ENCODE measurements at regions not wholly inside any gene's neighbourhood (a gene's known extent, or its start where the extent isn't known, plus 50 kb on each side); places are given as distances from the start of the nearest gene placed in this dataset.

DNA sequence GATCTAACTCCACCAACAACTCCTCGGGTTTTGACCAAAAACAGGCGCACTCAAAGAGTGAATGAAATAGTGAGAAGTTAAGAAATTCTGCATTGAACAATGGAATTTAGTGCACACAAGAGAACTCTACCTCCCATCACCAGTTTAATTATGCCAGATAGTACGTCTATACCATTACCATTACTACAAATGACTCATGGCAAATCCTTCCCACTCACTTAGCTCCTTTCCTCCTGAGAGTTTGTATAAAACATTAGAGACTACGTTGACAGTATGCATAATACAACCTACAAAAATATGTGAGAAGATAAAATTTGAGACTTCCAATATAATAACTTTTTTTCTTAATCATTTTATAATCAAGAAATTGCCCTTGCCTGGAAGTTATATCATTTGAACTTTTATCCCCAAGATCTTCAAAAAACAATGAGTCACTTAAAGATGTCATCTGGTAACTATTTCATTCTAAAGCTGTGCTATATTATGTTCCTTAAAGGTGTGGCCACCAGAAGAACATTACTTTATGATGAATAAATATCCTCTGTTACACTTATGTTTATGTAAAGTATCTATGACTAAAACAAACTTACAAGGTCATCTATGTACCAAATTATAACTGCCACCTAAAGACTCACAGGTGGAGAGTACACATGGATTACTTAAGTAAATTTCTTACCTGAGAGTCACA lies 297.9 kb upstream of the PTGER4 start:
- no peak overlapping the region for H3K9ac ChIP-seq (ENCODE audit: extremely low read depth, insufficient read length, low read length)
- H2AK5ac ChIP-seq (ENCODE audit: insufficient read length, low read length), result no peak overlapping the region
- H2BK20ac ChIP-seq (ENCODE audit: low read depth, low read length, poor library complexity, severe bottlenecking), result no peak overlapping the region
- no peaks in the 10 kb centered on the region for H4K20me1 ChIP-seq (ENCODE audit: control insufficient read depth, insufficient read depth, insufficient read length)
- H2AFZ ChIP-seq (ENCODE audit: low read length), result no peak overlapping the region
- no peak overlapping the region for H3K23ac ChIP-seq (ENCODE audit: insufficient read length, low read depth, low read length)
- no peaks in the 10 kb centered on the region for H3K27me3 Mint-ChIP-seq (ENCODE audit: low read depth)
- H3K4ac ChIP-seq (ENCODE audit: low read depth, low read length), result no peak overlapping the region
- no peak overlapping the region for H3K27ac ChIP-seq (ENCODE audit: insufficient read length, low read depth, low read length)
- H3K56ac ChIP-seq (ENCODE audit: insufficient read length, low read depth, low read length), result no peak overlapping the region
- H2BK15ac ChIP-seq (ENCODE audit: low read depth, low read length), result no peak overlapping the region
- no peaks in the 10 kb centered on the region for H3K4me1 ChIP-seq (ENCODE audit: insufficient read depth, low read length)
- H3K4me3 Mint-ChIP-seq, result no peak overlapping the region
- H3K27ac Mint-ChIP-seq, result no peak overlapping the region
- H3K79me2 ChIP-seq (ENCODE audit: insufficient read depth, low read length), result no peaks in the 10 kb centered on the region
- H3K27me3 ChIP-seq (ENCODE audit: insufficient read depth, low read length), result no peaks in the 10 kb centered on the region
- no peak for DNase-seq
- H4K91ac ChIP-seq (ENCODE audit: insufficient read length, low read depth, low read length), result no peak overlapping the region
- no peak overlapping the region for H2BK12ac ChIP-seq (ENCODE audit: insufficient read length, low read depth, low read length)
- no peak overlapping the region for H4K8ac ChIP-seq (replicated peaks; ENCODE audit: insufficient read length, low read depth, low read length)
- H2BK120ac ChIP-seq (ENCODE audit: low read depth, low read length, poor library complexity, severe bottlenecking), result no peak overlapping the region
- H3K4me2 ChIP-seq (ENCODE audit: insufficient read depth, insufficient read length, low read length), result no peak overlapping the region
- H3K9me3 ChIP-seq (ENCODE audit: control insufficient read depth, low read depth, low read length), result no peaks in the 10 kb centered on the region
- no peak overlapping the region for H3T11ph ChIP-seq (ENCODE audit: low read length)
- no peak overlapping the region for H3K18ac ChIP-seq (ENCODE audit: insufficient read length, low read depth, low read length)
- H3K4me1 Mint-ChIP-seq, result peaks cover 18 to 19% of the 10 kb centered on the region in 2 experiments
- H3K9me3 Mint-ChIP-seq, result peaks cover 0 to 2% of the 10 kb centered on the region in 2 experiments; a peak in 1 of 5 replicates
- H3K14ac ChIP-seq (ENCODE audit: insufficient read depth, low read length), result no peak overlapping the region
- no CpG with 5 or more reads among the region's 4 CpGs for WGBS (ENCODE audit: extremely low coverage, insufficient read length, low lambda C conversion rate)
- H2BK5ac ChIP-seq (ENCODE audit: insufficient read length, low read length), result no peak overlapping the region
- no peaks in the 10 kb centered on the region for H3K36me3 Mint-ChIP-seq (ENCODE audit: insufficient read depth in 1 of 3, low read depth in 3 of 3)
- TF ChIP-seq, protein P1, sequence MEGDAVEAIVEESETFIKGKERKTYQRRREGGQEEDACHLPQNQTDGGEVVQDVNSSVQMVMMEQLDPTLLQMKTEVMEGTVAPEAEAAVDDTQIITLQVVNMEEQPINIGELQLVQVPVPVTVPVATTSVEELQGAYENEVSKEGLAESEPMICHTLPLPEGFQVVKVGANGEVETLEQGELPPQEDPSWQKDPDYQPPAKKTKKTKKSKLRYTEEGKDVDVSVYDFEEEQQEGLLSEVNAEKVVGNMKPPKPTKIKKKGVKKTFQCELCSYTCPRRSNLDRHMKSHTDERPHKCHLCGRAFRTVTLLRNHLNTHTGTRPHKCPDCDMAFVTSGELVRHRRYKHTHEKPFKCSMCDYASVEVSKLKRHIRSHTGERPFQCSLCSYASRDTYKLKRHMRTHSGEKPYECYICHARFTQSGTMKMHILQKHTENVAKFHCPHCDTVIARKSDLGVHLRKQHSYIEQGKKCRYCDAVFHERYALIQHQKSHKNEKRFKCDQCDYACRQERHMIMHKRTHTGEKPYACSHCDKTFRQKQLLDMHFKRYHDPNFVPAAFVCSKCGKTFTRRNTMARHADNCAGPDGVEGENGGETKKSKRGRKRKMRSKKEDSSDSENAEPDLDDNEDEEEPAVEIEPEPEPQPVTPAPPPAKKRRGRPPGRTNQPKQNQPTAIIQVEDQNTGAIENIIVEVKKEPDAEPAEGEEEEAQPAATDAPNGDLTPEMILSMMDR (conservative IDR thresholded peaks at IDR 0.05), result no peak
- H3K23me2 ChIP-seq (ENCODE audit: insufficient read length, low read depth, low read length, poor library complexity, severe bottlenecking), result no peaks in the 10 kb centered on the region
- H3K79me1 ChIP-seq (ENCODE audit: insufficient read depth, low read depth, low read length, poor library complexity, severe bottlenecking), result no peaks in the 10 kb centered on the region
- no peak overlapping the region for H4K5ac ChIP-seq (ENCODE audit: insufficient read length, low read depth, low read length)

Measured in H9 (cell line).